ENCODE measurements at regions not wholly inside any gene's neighbourhood (a gene's known extent, or its start where the extent isn't known, plus 50 kb on each side); places are given as distances from the start of the nearest gene placed in this dataset.

DNA sequence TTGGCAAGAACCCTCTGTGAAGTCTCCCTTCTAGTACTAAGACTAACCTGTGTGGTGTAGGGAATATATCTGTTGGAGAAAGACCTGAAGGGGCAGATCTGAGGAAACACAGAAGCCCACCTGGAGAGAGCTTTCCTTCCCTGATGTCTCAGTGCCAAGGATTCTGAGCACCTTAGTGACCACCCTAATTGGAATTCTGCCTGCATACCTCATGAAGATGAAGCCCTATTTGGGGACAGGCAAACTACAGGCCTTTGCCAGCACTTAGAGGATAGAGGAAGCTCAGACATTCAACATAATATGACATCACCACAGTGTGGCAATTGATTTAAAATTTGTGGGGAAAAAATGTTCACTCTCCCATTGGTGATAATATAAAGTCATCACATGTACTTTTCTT is 766.2 kb upstream of the KIRREL3 start:
- TF ChIP-seq, protein P1, sequence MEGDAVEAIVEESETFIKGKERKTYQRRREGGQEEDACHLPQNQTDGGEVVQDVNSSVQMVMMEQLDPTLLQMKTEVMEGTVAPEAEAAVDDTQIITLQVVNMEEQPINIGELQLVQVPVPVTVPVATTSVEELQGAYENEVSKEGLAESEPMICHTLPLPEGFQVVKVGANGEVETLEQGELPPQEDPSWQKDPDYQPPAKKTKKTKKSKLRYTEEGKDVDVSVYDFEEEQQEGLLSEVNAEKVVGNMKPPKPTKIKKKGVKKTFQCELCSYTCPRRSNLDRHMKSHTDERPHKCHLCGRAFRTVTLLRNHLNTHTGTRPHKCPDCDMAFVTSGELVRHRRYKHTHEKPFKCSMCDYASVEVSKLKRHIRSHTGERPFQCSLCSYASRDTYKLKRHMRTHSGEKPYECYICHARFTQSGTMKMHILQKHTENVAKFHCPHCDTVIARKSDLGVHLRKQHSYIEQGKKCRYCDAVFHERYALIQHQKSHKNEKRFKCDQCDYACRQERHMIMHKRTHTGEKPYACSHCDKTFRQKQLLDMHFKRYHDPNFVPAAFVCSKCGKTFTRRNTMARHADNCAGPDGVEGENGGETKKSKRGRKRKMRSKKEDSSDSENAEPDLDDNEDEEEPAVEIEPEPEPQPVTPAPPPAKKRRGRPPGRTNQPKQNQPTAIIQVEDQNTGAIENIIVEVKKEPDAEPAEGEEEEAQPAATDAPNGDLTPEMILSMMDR (IDR thresholded peaks at IDR 0.05; ENCODE audit: low read depth, low read length, poor library complexity, severe bottlenecking), result no peak
- TF ChIP-seq EZH2phosphoT487 (IDR thresholded peaks at IDR 0.05; ENCODE audit: borderline replicate concordance, low read length), result no peak

Measured in DOHH2 (cell line).